Sigmoid colon (tissue), 6 donors: ENCODE measurements at regions not wholly inside any gene's neighbourhood (a gene's known extent, or its start where the extent isn't known, plus 50 kb on each side); places are given as distances from the start of the nearest gene placed in this dataset.

Experiments
- DNase-seq: peaks from one replicate; pipeline ENCODE4 v3.0.0-alpha.2; 2019
- H3K27ac ChIP-seq, 4 donors: fragments of 200-600 bp; sonication (generic); one replicate each; pipeline ENCODE4 v1.5.1; 2016 to 2019; ENCODE audit warnings: mild to moderate bottlenecking in 1 of 4
- H3K27me3 ChIP-seq, 3 donors: fragments of 200-600 bp; sonication (generic); one replicate each; pipeline ENCODE4 v1.5.1; 2019; ENCODE audit warnings: mild to moderate bottlenecking in 1 of 3
- H3K36me3 ChIP-seq, 4 donors: fragments of 200-600 bp; sonication (generic); one replicate each; pipeline ENCODE4 v1.5.1; 2016 to 2019
- H3K4me1 ChIP-seq, 4 donors: fragments of 200-600 bp; sonication (generic); one replicate each; pipeline ENCODE4 v1.5.1; 2017 to 2019
- H3K4me3 ChIP-seq, 4 donors: fragments of 200-600 bp; sonication (generic); one replicate each; pipeline ENCODE4 v1.5.1; 2017 to 2019; ENCODE audit warnings: mild to moderate bottlenecking in 2 of 4, moderate library complexity in 1 of 4
- H3K9me3 ChIP-seq, 4 donors: fragments of 200-600 bp in 3 of 4; sonication (generic) in 3 of 4; one replicate each; pipeline versions ENCODE4 v1.5.1 to v1.6.1; 2013 to 2019
- CTCF ChIP-seq, 4 experiments: fragments of 450-650 bp in 3 of 4; fragments of 200-600 bp in 1 of 4; IDR thresholded peaks; one replicate each; pipeline ENCODE4 v1.5.1; 2016 to 2019; ENCODE audit warnings: antibody characterized with exemption in 4 of 4, mild to moderate bottlenecking in 3 of 4, moderate library complexity in 2 of 4
- EP300 ChIP-seq, 4 donors: sonication (generic); formaldehyde crosslinking; IDR thresholded peaks; one replicate each; pipeline ENCODE4 v1.6.1; 2017; ENCODE audit warnings: antibody characterized with exemption in 4 of 4
- POLR2A ChIP-seq, 2 donors: fragments of 450-650 bp; IDR thresholded peaks; one replicate each; pipeline ENCODE4 v1.6.1; 2016; ENCODE audit warnings: antibody characterized with exemption in 2 of 2, mild to moderate bottlenecking in 2 of 2, moderate library complexity in 2 of 2
- POLR2AphosphoS5 ChIP-seq, 4 donors: sonication (generic); formaldehyde crosslinking; IDR thresholded peaks; one replicate each; pipeline ENCODE4 v1.6.1; 2017; ENCODE audit warnings: antibody characterized with exemption in 4 of 4
- WGBS, 2 donors: extraction: QIAGEN DNeasy Blood & Tissue Kit; methylation state at CpG; one replicate each; pipeline ENCODE4 v1.1.7; 2013; 5-methylcytosine and 5-hydroxymethylcytosine counted together
- intact Hi-C: fragments of 100-400 bp; cut with DNase I; formaldehyde crosslinking; loops from one replicate; pipeline ENCODE4 v1.15.1; 2023
- donor health status: healthy with polysubstance abuse.
- donor health status: healthy.

- intact Hi-C loops: no loop called here
- Histone ChIP-seq H3K36me3 (no peaks in the 10 kb centered on the region), H3K9me3 (no peaks in the 10 kb centered on the region), H3K4me1 (no peaks in the 10 kb centered on the region), H3K27me3 (no peaks in the 10 kb centered on the region), H3K4me3 (no peak overlapping the region), H3K27ac (no peak overlapping the region)
- TF ChIP-seq CTCF (IDR thresholded peaks at IDR 0.05) (no peak), EP300 (IDR thresholded peaks at IDR 0.05) (no peak), POLR2AphosphoS5 (IDR thresholded peaks at IDR 0.05) (no peak), POLR2A (IDR thresholded peaks at IDR 0.05) (no peak)
- WGBS, 2 donors: 91 to 97% methylated on average over 4 of the region's 4 CpGs
- DNase-seq: no peak
Observed at GRCh38 chr5:58265246-58265930, 194.5 kb downstream of the PLK2 start.

- Histone ChIP-seq H3K4me3 (no peak overlapping the region), H3K4me1 (peaks cover 0 to 7% (median 0%) of the 10 kb centered on the region in 4 donors), H3K27me3 (no peaks in the 10 kb centered on the region), H3K9me3 (no peaks in the 10 kb centered on the region), H3K27ac (no peak overlapping the region), H3K36me3 (no peaks in the 10 kb centered on the region)
- intact Hi-C loops: no loop called here
- 86 to 88% methylated on average over 3 of the region's 3 CpGs for WGBS, 2 donors
- no peak for DNase-seq
- TF ChIP-seq POLR2AphosphoS5 (IDR thresholded peaks at IDR 0.05): no peak
- TF ChIP-seq EP300 (IDR thresholded peaks at IDR 0.05): no peak
- no peak for TF ChIP-seq POLR2A (IDR thresholded peaks at IDR 0.05)
- no peak for TF ChIP-seq CTCF (IDR thresholded peaks at IDR 0.05)
Observed at GRCh38 chr5:58264276-58264675, 195.6 kb downstream of the PLK2 start.

- 86 to 91% methylated on average over 1 of the region's 1 CpG for WGBS, 2 donors
- intact Hi-C loops: no loop called here
- TF ChIP-seq EP300 (IDR thresholded peaks at IDR 0.05): no peak
- Histone ChIP-seq H3K36me3 (no peaks in the 10 kb centered on the region), H3K27me3 (no peaks in the 10 kb centered on the region), H3K4me1 (peaks cover 0 to 8% (median 0%) of the 10 kb centered on the region in 4 donors), H3K27ac (no peak overlapping the region), H3K4me3 (no peak overlapping the region), H3K9me3 (no peaks in the 10 kb centered on the region)
- DNase-seq: no peak
Observed at GRCh38 chr5:58263296-58263695, 196.6 kb downstream of the PLK2 start.

- WGBS, 2 donors: 72 to 90% methylated on average over 1 of the region's 1 CpG
- Histone ChIP-seq H3K27ac (no peak overlapping the region), H3K27me3 (no peaks in the 10 kb centered on the region), H3K36me3 (no peaks in the 10 kb centered on the region), H3K9me3 (no peaks in the 10 kb centered on the region), H3K4me1 (peaks cover 0 to 8% (median 0%) of the 10 kb centered on the region in 4 donors), H3K4me3 (no peak overlapping the region)
- TF ChIP-seq EP300 (IDR thresholded peaks at IDR 0.05) (no peak), CTCF (IDR thresholded peaks at IDR 0.05) (no peak), POLR2A (IDR thresholded peaks at IDR 0.05) (no peak), POLR2AphosphoS5 (IDR thresholded peaks at IDR 0.05) (no peak)
- DNase-seq: no peak
- intact Hi-C loops: no loop called here
Observed at GRCh38 chr5:58262226-58262625, 197.7 kb downstream of the PLK2 start.

GRCh38 chr5:58261605-58262004 is 198.3 kb downstream of the PLK2 start:
- 74 to 83% methylated on average over 4 of the region's 4 CpGs for WGBS, 2 donors
- H3K9me3 ChIP-seq: no peaks in the 10 kb centered on the region
- H3K27me3 ChIP-seq: no peaks in the 10 kb centered on the region
- no peak overlapping the region for H3K4me3 ChIP-seq
- no peak for DNase-seq
- peaks cover 0 to 8% (median 0%) of the 10 kb centered on the region in 4 donors for H3K4me1 ChIP-seq
- H3K36me3 ChIP-seq: no peaks in the 10 kb centered on the region
- intact Hi-C loops: no loop called here
- TF ChIP-seq POLR2AphosphoS5 (IDR thresholded peaks at IDR 0.05): no peak
- no peak for TF ChIP-seq POLR2A (IDR thresholded peaks at IDR 0.05)
- no peak for TF ChIP-seq CTCF (IDR thresholded peaks at IDR 0.05)
- no peak for TF ChIP-seq EP300 (IDR thresholded peaks at IDR 0.05)
- no peak overlapping the region for H3K27ac ChIP-seq
